IPS-18c (cell line): ENCODE measurements at regions not wholly inside any gene's neighbourhood (a gene's known extent, or its start where the extent isn't known, plus 50 kb on each side); places are given as distances from the start of the nearest gene placed in this dataset.

Experiments used
- H3K4me3 ChIP-seq: 2 replicates; pipeline ENCODE4 v1.7.0; 2013; ENCODE audit warnings: low read depth, mild to moderate bottlenecking, low read length, moderate library complexity; ENCODE audit not compliant: insufficient read depth
- H3K9me3 ChIP-seq: one replicate; pipeline ENCODE4 v1.6.1; 2013; ENCODE audit warnings: mild to moderate bottlenecking, low read length, moderate library complexity; ENCODE audit not compliant: control insufficient read depth, insufficient read depth

- H3K9me3 ChIP-seq: no peaks in the 10 kb centered on the region
- H3K4me3 ChIP-seq: no peak overlapping the region; the same call in 1 of the 2 replicates
Observed at GRCh38 chr5:14003513-14003912, 59.0 kb upstream of the DNAH5 start.

- Histone ChIP-seq H3K4me3 (no peak overlapping the region), H3K9me3 (peaks cover 7% of the 10 kb centered on the region)
Observed at GRCh38 chr5:13998254-13998653, 53.8 kb upstream of the DNAH5 start.

- Histone ChIP-seq H3K4me3 (no peak overlapping the region), H3K9me3 (peaks cover 7% of the 10 kb centered on the region)
Observed at GRCh38 chr5:13997514-13997913, 53.0 kb upstream of the DNAH5 start.

- Histone ChIP-seq H3K9me3 (peaks cover 7% of the 10 kb centered on the region), H3K4me3 (no peak overlapping the region)
Observed at GRCh38 chr5:13994621-13995253, 50.2 kb upstream of the DNAH5 start.
